GM12878 (cell line): ENCODE measurements at regions not wholly inside any gene's neighbourhood (a gene's known extent, or its start where the extent isn't known, plus 50 kb on each side); places are given as distances from the start of the nearest gene placed in this dataset.

Experiments
- ATAC-seq: fragments of 200-7000 bp; cut with Tn5 transposase; 3 replicates; pipeline ENCODE4 v1.9.1; 2020; ENCODE audit warnings: mild to moderate bottlenecking, moderate library complexity
- BruUV-seq: library from RNA; stranded (reverse); fragments of 400-500 nt; replicated peaks from 2 replicates; lab custom pipeline; 2021; lab: Mats Ljungman, UMichigan
- CTCF ChIA-PET: fragments of 300-600 bp; sonication (Branson Sonifier 250); formaldehyde crosslinking; extraction: SDS; loops from one replicate; lab custom pipeline; 2021; ENCODE audit warnings: inconsistent platforms; lab: Yijun Ruan, JAX
- POLR2A ChIA-PET: fragments of 350-600 bp; formaldehyde crosslinking; extraction: SDS; loops from one replicate; lab custom pipeline; 2021; ENCODE audit warnings: inconsistent platforms; lab: Charles Lee
- RAD21 ChIA-PET: fragments of 300-600 bp; sonication (Branson Sonifier 250); formaldehyde crosslinking; loops from one replicate; lab custom pipeline; 2023; ENCODE audit warnings: antibody characterized with exemption; ENCODE audit not compliant: unreplicated experiment; lab: Charles Lee
- SMC1A ChIA-PET: fragments of 300-600 bp; sonication (Branson Sonifier 250); formaldehyde crosslinking; loops from one replicate; lab custom pipeline; 2023; ENCODE audit not compliant: unreplicated experiment, uncharacterized antibody; lab: Charles Lee
- DNase-seq: peaks from one replicate; pipeline ENCODE4 v3.0.0-alpha.2; 2011; ENCODE audit warnings: low read depth, low spot score
- FAIRE-seq: peaks from 3 replicates; lab custom pipeline; 2011; peaks lifted over from hg19 to GRCh38; lab: Jason Lieb, UNC
- H2AFZ ChIP-seq: 2 replicates; pipeline ENCODE4 v1.6.0; 2011; ENCODE audit warnings: low read depth, low read length, control low read depth; ENCODE audit not compliant: control insufficient read depth
- H3K27ac ChIP-seq: 2 replicates; pipeline ENCODE4 v1.5.1; 2011; ENCODE audit warnings: control low read depth; ENCODE audit not compliant: control insufficient read depth, insufficient read depth
- H3K27me3 ChIP-seq, 2 experiments: replicated peaks in 1 of 2; 2 replicates each; pipeline versions ENCODE4 v1.6.0 to v1.6.1; 2011; ENCODE audit warnings: low read length in 1 of 2; ENCODE audit not compliant: control insufficient read depth in 2 of 2, insufficient read depth in 2 of 2
- H3K36me3 ChIP-seq, 2 experiments: 2 replicates each; pipeline ENCODE4 v1.5.1; 2011; ENCODE audit warnings: low read length in 1 of 2; ENCODE audit not compliant: control insufficient read depth in 2 of 2, insufficient read depth in 2 of 2
- H3K4me1 ChIP-seq: 2 replicates; pipeline ENCODE4 v1.6.1; 2011; ENCODE audit warnings: mild to moderate bottlenecking, low read length, moderate library complexity, mixed read lengths; ENCODE audit not compliant: control insufficient read depth, insufficient read depth
- H3K4me2 ChIP-seq: 2 replicates; pipeline ENCODE4 v1.6.0; 2011; ENCODE audit warnings: control low read depth; ENCODE audit not compliant: control insufficient read depth, insufficient read depth
- H3K4me3 ChIP-seq: fragments of 200-600 bp; sonication (generic); 2 replicates; pipeline ENCODE4 v1.5.1; 2016
- H3K79me2 ChIP-seq: 2 replicates; pipeline ENCODE4 v1.6.0; 2011; ENCODE audit warnings: low read length; ENCODE audit not compliant: control insufficient read depth, insufficient read depth
- H3K9ac ChIP-seq: 2 replicates; pipeline ENCODE4 v1.8.0; 2011; ENCODE audit warnings: low read length, control low read depth, mixed read lengths; ENCODE audit not compliant: control insufficient read depth, insufficient read depth
- H3K9me3 ChIP-seq: replicated peaks from 3 replicates; pipeline ENCODE4 v1.5.1; 2011; ENCODE audit warnings: mild to moderate bottlenecking, low read length; ENCODE audit not compliant: control insufficient read depth, insufficient read depth
- H4K20me1 ChIP-seq: 2 replicates; pipeline ENCODE4 v1.6.0; 2011; ENCODE audit not compliant: control insufficient read depth, insufficient read depth
- ETV6 ChIP-seq, 2 experiments: fragments of 450-650 bp in 1 of 2; IDR thresholded peaks in 1 of 2; conservative IDR thresholded peaks in 1 of 2; 2 replicates each; pipeline ENCODE4 v1.6.1; 2014; ENCODE audit warnings: antibody characterized with exemption in 1 of 2, borderline replicate concordance in 1 of 2, low read depth in 1 of 2, mild to moderate bottlenecking in 1 of 2, moderate library complexity in 1 of 2
- NBN ChIP-seq: fragments of 450-650 bp; IDR thresholded peaks from 2 replicates; pipeline ENCODE4 v1.6.1; 2016
- NFYB ChIP-seq: IDR thresholded peaks from 2 replicates; pipeline ENCODE4 v1.6.1; 2011; ENCODE audit warnings: low read depth, mild to moderate bottlenecking, low read length, improper control_type of control experiment, moderate library complexity; ENCODE audit not compliant: insufficient read depth
- RFX5 ChIP-seq: IDR thresholded peaks from 2 replicates; pipeline ENCODE4 v1.6.1; 2011; ENCODE audit warnings: low read depth, low read length, improper control_type of control experiment
- SPI1 ChIP-seq: IDR thresholded peaks from 2 replicates; pipeline ENCODE4 v1.6.1; 2011; ENCODE audit warnings: low read depth, mild to moderate bottlenecking, low read length, moderate library complexity, borderline replicate concordance; ENCODE audit not compliant: insufficient read depth
- YY1 ChIP-seq: IDR thresholded peaks from 2 replicates; pipeline ENCODE4 v1.6.1; 2011; ENCODE audit warnings: low read depth, mild to moderate bottlenecking, low read length
- WGBS: methylation state at CpG from one replicate; pipeline ENCODE4 v1.1.6; 2016; ENCODE audit warnings: low lambda C conversion rate; ENCODE audit not compliant: insufficient replicate concordance, insufficient coverage; ENCODE audit errors: missing lambda C conversion rate; 5-methylcytosine and 5-hydroxymethylcytosine counted together
- in situ Hi-C: fragments of 300-500 bp; cut with MboI; formaldehyde crosslinking; loops from 9 replicates; pipeline ENCODE4 v1.14.3; 2018; ENCODE audit warnings: mixed read lengths
- intact Hi-C: fragments of 100-400 bp; cut with micrococcal nuclease; formaldehyde crosslinking; loops from one replicate; pipeline ENCODE4 v1.14.2; 2022; ENCODE audit not compliant: unreplicated experiment

DNA sequence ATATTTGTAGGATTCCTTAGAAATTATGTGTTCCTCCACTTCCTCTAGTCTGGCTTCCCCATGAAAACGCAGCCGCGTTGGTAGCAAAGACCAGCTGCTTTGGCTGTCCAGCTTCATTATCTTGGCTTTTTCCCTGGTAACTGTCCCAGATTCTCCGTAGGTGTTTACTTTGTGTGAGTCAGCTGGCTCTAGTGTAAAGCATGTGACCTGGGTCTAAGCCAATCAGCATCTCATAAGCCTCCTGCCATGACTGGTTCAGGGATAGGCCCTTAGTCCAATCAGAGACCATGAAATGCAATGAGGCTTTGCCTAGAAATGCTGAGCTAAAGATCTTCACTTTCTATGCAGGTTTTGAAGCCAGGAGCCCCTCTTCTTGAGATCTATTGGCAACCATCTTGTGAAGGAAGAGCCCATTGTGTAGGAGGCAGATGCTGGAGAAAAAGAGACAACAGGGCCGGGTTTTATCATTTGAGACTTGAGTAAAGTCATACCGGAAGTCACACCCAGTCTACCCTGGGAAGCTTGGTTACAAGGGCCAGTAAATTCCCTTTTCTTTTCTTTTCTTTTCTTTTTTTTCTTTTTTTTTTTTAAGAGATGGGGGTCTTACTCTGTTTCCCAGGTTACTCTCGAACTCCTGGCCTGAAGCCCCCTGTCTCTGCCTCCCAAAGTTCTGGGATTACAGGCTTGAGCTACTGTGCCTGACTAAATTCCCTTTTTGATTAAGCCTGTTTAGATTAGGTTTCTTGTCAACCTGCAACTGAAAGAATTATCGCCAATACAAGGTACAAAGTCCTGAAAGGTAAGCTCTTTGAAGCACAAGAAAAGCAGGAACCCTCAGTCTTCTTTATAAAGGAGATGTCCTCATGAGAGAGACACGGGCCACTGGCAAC lies 256.5 kb upstream of the RREB1 start:
- RAD21 ChIA-PET, result interaction anchor here (1.3 kb wide), 2 partner anchors 12 to 62 kb away, joined by 4 to 5 read pairs; no protein-coding TSS in a partner anchor
- no TSS peak for BruUV-seq
- Histone ChIP-seq H3K79me2 (no peaks in the 10 kb centered on the region), H3K9me3 (no peaks in the 10 kb centered on the region), H3K27me3 (no peaks in the 10 kb centered on the region), H3K4me2 (no peak overlapping the region), H3K4me1 (peaks cover 4% of the 10 kb centered on the region), H3K4me3 (no peak overlapping the region), H2AFZ (no peak overlapping the region), H3K9ac (no peak overlapping the region), H4K20me1 (no peaks in the 10 kb centered on the region), H3K27ac (no peak overlapping the region), H3K36me3 (no peaks in the 10 kb centered on the region)
- CTCF ChIA-PET, result interaction anchor here (0.6 to 1.8 kb wide), 7 partner anchors 8 to 155 kb away, joined by 3 to 7 read pairs (median 3); no protein-coding TSS in a partner anchor
- no peak for DNase-seq
- in situ Hi-C loops (no loop called here), intact Hi-C loops (no loop called here)
- FAIRE-seq, result no peak
- SMC1A ChIA-PET, result interaction anchor here (0.7 to 2.4 kb wide), 10 partner anchors 10 to 121 kb away, joined by 3 to 10 read pairs (median 3); no protein-coding TSS in a partner anchor
- TF ChIP-seq SPI1 (no peak), ETV6 (conservative IDR thresholded peaks at IDR 0.05 in 1 of 2, IDR thresholded peaks at IDR 0.05 in 1 of 2; ENCODE audit: borderline replicate concordance in 1 of 2, low read depth in 1 of 2) (no peak), NBN (no peak), RFX5 (no peak), YY1 (0 out of 2 replicates have a peak, but pooled peaks have one; percentile 30), NFYB (0 out of 2 replicates have a peak, but pooled peaks have one; percentile 22)
- 70% methylated on average over 9 of the region's 9 CpGs for WGBS
- POLR2A ChIA-PET, result interaction anchor here (0.5 to 1.1 kb wide), 3 partner anchors 9 to 225 kb away, joined by 3 to 4 read pairs (median 3); no protein-coding TSS in a partner anchor
- ATAC-seq, result peak; percentile 44; the same call in 2 of the 3 replicates
